ENCODE measurements at regions not wholly inside any gene's neighbourhood (a gene's known extent, or its start where the extent isn't known, plus 50 kb on each side); places are given as distances from the start of the nearest gene placed in this dataset.

DNA sequence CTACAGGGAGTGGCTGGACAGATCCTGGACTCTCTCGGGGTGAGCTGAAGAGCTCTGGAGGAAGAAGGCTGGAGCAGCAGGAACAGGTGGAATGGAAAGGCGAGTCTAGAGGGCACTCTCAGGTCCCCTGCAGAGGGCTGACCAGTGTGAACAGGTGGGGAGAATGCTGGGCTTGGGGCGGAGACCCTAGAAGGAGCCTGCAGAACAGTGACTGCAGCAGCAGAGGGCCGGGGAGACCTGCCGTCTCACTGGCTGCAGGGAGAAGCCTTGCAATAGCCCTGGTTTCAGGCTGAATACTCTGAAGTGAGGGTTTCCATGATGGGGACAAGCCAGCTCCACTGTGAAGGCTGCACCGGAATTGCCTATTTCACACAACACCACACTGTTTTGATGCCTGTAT lies 626.7 kb upstream of the SALL3 start:
- H3K36me3 ChIP-seq (ENCODE audit: low read depth) = no peaks in the 10 kb centered on the region
- no peaks in the 10 kb centered on the region for H3K27me3 ChIP-seq (replicated peaks; ENCODE audit: insufficient read depth)
- no peak for DNase-seq
- in situ Hi-C loops (cut with MboI) = no loop called here
- TF ChIP-seq EZH2 (IDR thresholded peaks at IDR 0.05; ENCODE audit: insufficient read depth, poor library complexity, severe bottlenecking) = no peak
- no peak for TF ChIP-seq EZH2phosphoT487 (IDR thresholded peaks at IDR 0.05; ENCODE audit: insufficient read depth, low read depth)
- H4K20me1 ChIP-seq (ENCODE audit: insufficient read depth) = no peaks in the 10 kb centered on the region
- H3K4me2 ChIP-seq (ENCODE audit: unreplicated experiment) = no peak overlapping the region
- H3K79me2 ChIP-seq (ENCODE audit: insufficient read depth) = no peaks in the 10 kb centered on the region
- no peaks in the 10 kb centered on the region for H3K9me3 ChIP-seq (ENCODE audit: low read depth)
- no peak overlapping the region for H3K4me3 ChIP-seq
- no peak overlapping the region for H3K9ac ChIP-seq
- H2AFZ ChIP-seq = no peak overlapping the region
- H3K27ac ChIP-seq = no peak overlapping the region
- 35% methylated on average over 6 of the region's 6 CpGs for WGBS, 2 experiments (ENCODE audit: low coverage in 1 of 2, low lambda C conversion rate in 2 of 2, missing lambda C conversion rate in 2 of 2)
- no peaks in the 10 kb centered on the region for H3K9me2 ChIP-seq (ENCODE audit: insufficient read depth)
- H3F3A ChIP-seq (ENCODE audit: insufficient read depth) = no peaks in the 10 kb centered on the region
- no peaks in the 10 kb centered on the region for H3K4me1 ChIP-seq (ENCODE audit: insufficient read depth)

GRCh38 chr18:78362198-78362597 lies 617.4 kb upstream of the SALL3 start:
- no peak overlapping the region for H3K4me2 ChIP-seq (ENCODE audit: unreplicated experiment)
- H3K27me3 ChIP-seq (replicated peaks; ENCODE audit: insufficient read depth) = no peaks in the 10 kb centered on the region
- no peaks in the 10 kb centered on the region for H3K79me2 ChIP-seq (ENCODE audit: insufficient read depth)
- H3K27ac ChIP-seq = no peak overlapping the region
- in situ Hi-C loops (cut with MboI) = no loop called here
- no peaks in the 10 kb centered on the region for H3K9me2 ChIP-seq (ENCODE audit: insufficient read depth)
- no peak for DNase-seq
- H3K4me1 ChIP-seq (ENCODE audit: insufficient read depth) = no peaks in the 10 kb centered on the region
- H4K20me1 ChIP-seq (ENCODE audit: insufficient read depth) = no peaks in the 10 kb centered on the region
- no peaks in the 10 kb centered on the region for H3K9me3 ChIP-seq (ENCODE audit: low read depth)
- H3F3A ChIP-seq (ENCODE audit: insufficient read depth) = no peaks in the 10 kb centered on the region
- no peaks in the 10 kb centered on the region for H3K36me3 ChIP-seq (ENCODE audit: low read depth)
- no peak overlapping the region for H2AFZ ChIP-seq
- no peak overlapping the region for H3K4me3 ChIP-seq
- TF ChIP-seq EZH2 (IDR thresholded peaks at IDR 0.05; ENCODE audit: insufficient read depth, poor library complexity, severe bottlenecking) (no peak), EZH2phosphoT487 (IDR thresholded peaks at IDR 0.05; ENCODE audit: insufficient read depth, low read depth) (no peak)
- H3K9ac ChIP-seq = no peak overlapping the region
- WGBS, 2 experiments (ENCODE audit: low coverage in 1 of 2, low lambda C conversion rate in 2 of 2, missing lambda C conversion rate in 2 of 2) = 42 to 53% methylated on average over 7 to 15 of the region's 15 CpGs

GRCh38 chr18:78363556-78364387 lies 615.8 kb upstream of the SALL3 start:
- Histone ChIP-seq H4K20me1 (ENCODE audit: insufficient read depth) (no peaks in the 10 kb centered on the region), H3K27me3 (replicated peaks; ENCODE audit: insufficient read depth) (no peaks in the 10 kb centered on the region), H3K27ac (no peak overlapping the region), H3K9me3 (ENCODE audit: low read depth) (no peaks in the 10 kb centered on the region), H3K4me2 (ENCODE audit: unreplicated experiment) (no peak overlapping the region), H3K9ac (no peak overlapping the region), H3K36me3 (ENCODE audit: low read depth) (no peaks in the 10 kb centered on the region), H3K9me2 (ENCODE audit: insufficient read depth) (no peaks in the 10 kb centered on the region), H3K79me2 (ENCODE audit: insufficient read depth) (no peaks in the 10 kb centered on the region), H3K4me3 (no peak overlapping the region), H3F3A (ENCODE audit: insufficient read depth) (no peaks in the 10 kb centered on the region), H3K4me1 (ENCODE audit: insufficient read depth) (no peaks in the 10 kb centered on the region), H2AFZ (no peak overlapping the region)
- in situ Hi-C loops (cut with MboI) = no loop called here
- no peak for DNase-seq
- no peak for TF ChIP-seq EZH2 (IDR thresholded peaks at IDR 0.05; ENCODE audit: insufficient read depth, poor library complexity, severe bottlenecking)
- no peak for TF ChIP-seq EZH2phosphoT487 (IDR thresholded peaks at IDR 0.05; ENCODE audit: insufficient read depth, low read depth)
- 71 to 72% methylated on average over 36 to 44 of the region's 44 CpGs for WGBS, 2 experiments (ENCODE audit: low coverage in 1 of 2, low lambda C conversion rate in 2 of 2, missing lambda C conversion rate in 2 of 2)

DNA sequence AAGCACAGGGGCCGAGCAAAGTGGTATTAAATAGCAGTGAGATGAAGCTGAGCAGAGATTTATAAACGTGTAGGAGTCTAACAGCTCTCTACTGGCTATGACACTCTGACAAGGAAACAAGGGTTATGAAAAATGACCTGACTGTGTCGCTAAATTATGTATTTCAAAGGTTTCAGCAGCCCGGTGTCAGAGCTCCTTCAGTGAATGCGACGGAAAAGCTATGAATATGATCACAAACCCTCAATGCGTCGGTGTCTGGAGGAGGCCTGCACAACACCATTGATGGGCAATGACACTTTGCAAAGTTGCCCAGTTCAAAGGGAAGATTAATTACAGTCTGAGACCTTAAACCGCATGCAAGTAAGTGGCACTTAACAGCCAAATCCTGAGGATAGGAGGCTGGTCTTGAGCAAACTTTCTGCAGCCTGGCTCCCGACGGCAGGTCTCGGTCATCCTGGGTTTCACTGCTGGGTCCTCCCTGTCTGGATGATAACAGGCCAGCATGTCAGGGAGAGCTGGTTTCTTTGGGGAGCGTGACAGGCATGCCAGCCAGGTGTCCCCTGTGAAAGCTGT lies 615.1 kb upstream of the SALL3 start:
- no peaks in the 10 kb centered on the region for H3K27me3 ChIP-seq (replicated peaks; ENCODE audit: insufficient read depth)
- H3K36me3 ChIP-seq (ENCODE audit: low read depth) = no peaks in the 10 kb centered on the region
- WGBS, 2 experiments (ENCODE audit: low coverage in 1 of 2, low lambda C conversion rate in 2 of 2, missing lambda C conversion rate in 2 of 2) = 45 to 47% methylated on average over 13 of the region's 13 CpGs
- no peak overlapping the region for H2AFZ ChIP-seq
- no peak overlapping the region for H3K27ac ChIP-seq
- in situ Hi-C loops (cut with MboI) = no loop called here
- DNase-seq = no peak
- TF ChIP-seq EZH2 (IDR thresholded peaks at IDR 0.05; ENCODE audit: insufficient read depth, poor library complexity, severe bottlenecking) (no peak), EZH2phosphoT487 (IDR thresholded peaks at IDR 0.05; ENCODE audit: insufficient read depth, low read depth) (no peak)
- H3K9me3 ChIP-seq (ENCODE audit: low read depth) = no peaks in the 10 kb centered on the region
- H3K79me2 ChIP-seq (ENCODE audit: insufficient read depth) = no peaks in the 10 kb centered on the region
- no peaks in the 10 kb centered on the region for H3K4me1 ChIP-seq (ENCODE audit: insufficient read depth)
- H3K9ac ChIP-seq = no peak overlapping the region
- H3K4me2 ChIP-seq (ENCODE audit: unreplicated experiment) = no peak overlapping the region
- H3K9me2 ChIP-seq (ENCODE audit: insufficient read depth) = no peaks in the 10 kb centered on the region
- H4K20me1 ChIP-seq (ENCODE audit: insufficient read depth) = no peaks in the 10 kb centered on the region
- H3F3A ChIP-seq (ENCODE audit: insufficient read depth) = no peaks in the 10 kb centered on the region
- no peak overlapping the region for H3K4me3 ChIP-seq
